MCF 10A (cell line): ENCODE measurements at regions not wholly inside any gene's neighbourhood (a gene's known extent, or its start where the extent isn't known, plus 50 kb on each side); places are given as distances from the start of the nearest gene placed in this dataset.

Source experiments
- BruUV-seq: library from RNA; stranded (reverse); fragments of 400-500 nt; replicated peaks from 2 replicates; lab custom pipeline; 2021; lab: Mats Ljungman, UMichigan
- CTCF ChIA-PET: fragments of 300-600 bp; sonication (Branson Sonifier 250); formaldehyde crosslinking; extraction: SDS; loops from one replicate; lab custom pipeline; 2021; ENCODE audit warnings: antibody characterized with exemption, inconsistent platforms; lab: Yijun Ruan, JAX
- POLR2A ChIA-PET: fragments of 300-600, 350-650 bp; sonication (Branson Sonifier 250); formaldehyde crosslinking; extraction: SDS; loops from one replicate; lab custom pipeline; 2020; ENCODE audit warnings: antibody characterized with exemption, inconsistent platforms; lab: Yijun Ruan, JAX
- DNase-seq: peaks from one replicate; pipeline ENCODE4 v3.0.0-alpha.2; 2018; ENCODE audit not compliant: unreplicated experiment
- H3K27ac Mint-ChIP-seq: one replicate; pipeline ENCODE4 v1.8.0; 2022; ENCODE audit warnings: mild to moderate bottlenecking, low read depth, mixed read lengths; ENCODE audit not compliant: unreplicated experiment
- H3K27me3 Mint-ChIP-seq: one replicate; pipeline ENCODE4 v1.8.0; 2022; ENCODE audit warnings: mixed read lengths; ENCODE audit not compliant: insufficient read depth, unreplicated experiment
- H3K36me3 Mint-ChIP-seq: one replicate; pipeline ENCODE4 v1.8.0; 2022; ENCODE audit warnings: mild to moderate bottlenecking, moderate library complexity, mixed read lengths; ENCODE audit not compliant: insufficient read depth, unreplicated experiment
- H3K4me1 Mint-ChIP-seq: one replicate; pipeline ENCODE4 v1.8.0; 2022; ENCODE audit warnings: mixed read lengths; ENCODE audit not compliant: insufficient read depth, unreplicated experiment
- H3K4me3 Mint-ChIP-seq: one replicate; pipeline ENCODE4 v1.8.0; 2022; ENCODE audit warnings: mild to moderate bottlenecking, moderate library complexity, mixed read lengths; ENCODE audit not compliant: unreplicated experiment
- H3K9me3 Mint-ChIP-seq: one replicate; pipeline ENCODE4 v1.8.0; 2022; ENCODE audit warnings: mixed read lengths; ENCODE audit not compliant: unreplicated experiment
- intact Hi-C: fragments of 100-400 bp; cut with micrococcal nuclease; formaldehyde crosslinking; loops from 2 replicates; pipeline ENCODE4 v1.14.1; 2022
- TF ChIP-seq, protein P1 (sequence below): fragments of 200-600 bp; IDR thresholded peaks from one replicate; pipeline ENCODE4 v1.8.0; 2022; ENCODE audit warnings: antibody characterized with exemption, mild to moderate bottlenecking; ENCODE audit not compliant: unreplicated experiment

DNA sequence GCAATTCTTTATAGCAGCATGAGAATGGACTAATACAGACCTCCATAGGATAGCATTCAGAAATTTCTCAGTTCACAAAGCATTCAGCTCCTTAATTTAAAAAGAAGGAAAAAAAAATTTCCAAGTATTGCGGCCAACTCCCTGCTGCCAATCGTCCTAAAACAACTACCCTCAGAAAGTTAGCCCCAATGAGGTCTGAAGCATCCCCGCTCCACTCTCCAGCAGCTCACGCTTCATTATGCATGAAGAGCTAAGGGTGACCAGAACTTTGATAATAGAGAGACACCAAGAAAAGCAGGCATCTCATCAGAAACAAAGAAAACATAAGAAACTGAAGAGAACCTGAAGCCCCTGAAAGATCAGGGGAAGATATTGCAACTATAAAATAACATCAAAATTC, 172.8 kb upstream of the NUDT4 start:
- Mint-ChIP-seq H3K36me3 (no peaks in the 10 kb centered on the region), H3K4me3 (no peak overlapping the region), H3K4me1 (peaks cover 13% of the 10 kb centered on the region), H3K27me3 (no peaks in the 10 kb centered on the region), H3K27ac (no peak overlapping the region), H3K9me3 (no peaks in the 10 kb centered on the region)
- TF ChIP-seq, protein P1, sequence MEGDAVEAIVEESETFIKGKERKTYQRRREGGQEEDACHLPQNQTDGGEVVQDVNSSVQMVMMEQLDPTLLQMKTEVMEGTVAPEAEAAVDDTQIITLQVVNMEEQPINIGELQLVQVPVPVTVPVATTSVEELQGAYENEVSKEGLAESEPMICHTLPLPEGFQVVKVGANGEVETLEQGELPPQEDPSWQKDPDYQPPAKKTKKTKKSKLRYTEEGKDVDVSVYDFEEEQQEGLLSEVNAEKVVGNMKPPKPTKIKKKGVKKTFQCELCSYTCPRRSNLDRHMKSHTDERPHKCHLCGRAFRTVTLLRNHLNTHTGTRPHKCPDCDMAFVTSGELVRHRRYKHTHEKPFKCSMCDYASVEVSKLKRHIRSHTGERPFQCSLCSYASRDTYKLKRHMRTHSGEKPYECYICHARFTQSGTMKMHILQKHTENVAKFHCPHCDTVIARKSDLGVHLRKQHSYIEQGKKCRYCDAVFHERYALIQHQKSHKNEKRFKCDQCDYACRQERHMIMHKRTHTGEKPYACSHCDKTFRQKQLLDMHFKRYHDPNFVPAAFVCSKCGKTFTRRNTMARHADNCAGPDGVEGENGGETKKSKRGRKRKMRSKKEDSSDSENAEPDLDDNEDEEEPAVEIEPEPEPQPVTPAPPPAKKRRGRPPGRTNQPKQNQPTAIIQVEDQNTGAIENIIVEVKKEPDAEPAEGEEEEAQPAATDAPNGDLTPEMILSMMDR: no peak
- no peak for DNase-seq
- ChIA-PET CTCF (interaction anchor here (0.6 kb wide), 1 partner anchor 407 kb away, joined by 3 read pairs; no protein-coding TSS in a partner anchor), POLR2A (no interaction called here)
- intact Hi-C loops: no loop called here
- BruUV-seq: no TSS peak

DNA sequence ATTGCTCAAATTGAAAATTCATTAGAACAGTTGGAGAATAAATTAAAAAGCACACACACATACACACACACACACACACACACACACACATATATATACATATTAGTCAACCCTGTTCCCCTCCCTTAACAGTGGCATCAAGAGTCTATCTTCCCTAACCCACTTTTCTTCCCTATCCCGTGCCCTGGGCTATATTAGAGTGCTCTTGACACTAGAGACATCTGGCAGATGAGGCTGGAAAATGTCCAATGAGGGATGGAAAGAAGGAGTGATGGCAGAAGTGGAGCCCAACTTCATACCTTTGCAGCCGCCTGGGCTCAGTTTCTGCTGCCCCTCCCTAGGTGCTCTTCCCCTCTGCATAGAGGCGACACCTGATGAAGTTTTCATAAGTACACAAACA, 172.4 kb upstream of the NUDT4 start:
- POLR2A ChIA-PET: no interaction called here
- no peak for DNase-seq
- Mint-ChIP-seq H3K27ac (no peak overlapping the region), H3K27me3 (no peaks in the 10 kb centered on the region), H3K9me3 (no peaks in the 10 kb centered on the region), H3K4me3 (no peak overlapping the region), H3K36me3 (no peaks in the 10 kb centered on the region), H3K4me1 (peaks cover 9% of the 10 kb centered on the region)
- BruUV-seq: no TSS peak
- intact Hi-C loops: no loop called here
- TF ChIP-seq, protein P1: no peak
- CTCF ChIA-PET: no interaction called here

DNA sequence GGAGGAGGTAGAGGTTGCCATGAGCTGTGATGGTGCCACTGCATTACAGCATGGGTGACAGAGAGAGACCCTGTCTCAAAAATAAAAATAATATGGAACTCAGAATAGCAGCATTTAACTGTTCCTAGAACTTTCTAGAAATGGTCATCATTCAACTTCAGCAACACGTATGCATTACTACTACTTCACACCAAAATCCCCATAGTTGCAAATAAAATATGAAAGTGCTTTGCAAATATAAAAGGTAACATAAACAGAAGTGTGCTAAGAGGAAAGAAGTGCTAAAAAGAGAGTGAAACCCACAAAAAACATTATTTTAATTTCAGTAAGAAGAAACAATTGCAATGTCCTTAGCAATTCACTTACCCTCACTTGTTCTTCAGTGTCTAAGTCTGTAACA, 169.7 kb upstream of the NUDT4 start:
- CTCF ChIA-PET: interaction anchor here (0.7 kb wide), 1 partner anchor 73 kb away, joined by 5 read pairs; no protein-coding TSS in a partner anchor
- Mint-ChIP-seq H3K4me3 (no peak overlapping the region), H3K4me1 (no peaks in the 10 kb centered on the region), H3K36me3 (no peaks in the 10 kb centered on the region), H3K9me3 (no peaks in the 10 kb centered on the region), H3K27me3 (no peaks in the 10 kb centered on the region), H3K27ac (no peak overlapping the region)
- DNase-seq: no peak
- POLR2A ChIA-PET: interaction anchor here (0.6 to 1.0 kb wide), 3 partner anchors 10 to 54 kb away, joined by 3 to 4 read pairs (median 3); no protein-coding TSS in a partner anchor
- TF ChIP-seq, protein P1: no peak
- BruUV-seq: no TSS peak
- intact Hi-C loops: no loop called here

DNA sequence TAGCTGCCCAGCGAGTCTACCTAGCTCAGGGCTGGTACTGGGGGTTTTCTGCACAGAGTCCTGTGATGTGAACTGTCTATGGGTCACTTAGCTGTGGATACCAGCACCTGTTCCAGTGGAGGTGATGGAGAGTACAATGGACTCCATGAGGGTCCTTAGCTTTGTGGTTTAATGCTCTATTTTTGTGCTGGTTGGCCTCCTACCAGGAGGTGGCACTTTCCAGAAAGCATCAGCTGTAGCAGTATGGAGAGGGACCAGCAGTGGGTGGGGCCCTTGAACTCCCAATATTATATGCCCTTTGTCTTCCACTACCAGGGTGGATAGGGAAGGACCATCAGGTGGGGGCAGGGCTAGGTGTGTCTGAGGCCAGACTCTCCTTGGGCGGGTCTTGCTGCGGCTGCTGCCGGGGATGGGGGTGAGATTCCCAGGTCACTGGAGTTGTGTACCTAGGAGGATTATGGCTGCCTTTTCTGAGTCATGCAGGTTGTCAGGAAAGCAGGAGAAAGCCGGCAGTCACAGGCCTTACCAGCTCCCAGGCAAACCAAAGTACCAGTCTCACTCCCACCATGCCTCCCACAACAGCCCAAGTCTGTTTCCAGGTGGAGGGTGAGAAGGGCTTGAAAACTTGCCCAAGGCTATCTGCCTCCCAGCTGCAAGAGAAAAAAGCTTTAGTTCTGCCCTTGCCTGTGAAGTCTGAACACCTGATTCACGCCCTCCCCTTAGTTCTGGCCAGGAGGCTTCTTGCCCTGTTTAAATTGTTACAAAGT, 163.0 kb upstream of the NUDT4 start:
- CTCF ChIA-PET: interaction anchor here (0.6 kb wide), 3 partner anchors 33 to 349 kb away, joined by 3 to 4 read pairs (median 3); no protein-coding TSS in a partner anchor
- Mint-ChIP-seq H3K4me3 (no peak overlapping the region), H3K9me3 (no peaks in the 10 kb centered on the region), H3K27ac (no peak overlapping the region), H3K36me3 (no peaks in the 10 kb centered on the region), H3K4me1 (no peaks in the 10 kb centered on the region), H3K27me3 (no peaks in the 10 kb centered on the region)
- no TSS peak for BruUV-seq
- TF ChIP-seq, protein P1: no peak
- POLR2A ChIA-PET: no interaction called here
- intact Hi-C loops: no loop called here
- no peak for DNase-seq
